ENCODE measurements at regions not wholly inside any gene's neighbourhood (a gene's known extent, or its start where the extent isn't known, plus 50 kb on each side); places are given as distances from the start of the nearest gene placed in this dataset.

- Histone ChIP-seq H3K4me3 (ENCODE audit: low read length) (no peak overlapping the region), H3K4me1 (ENCODE audit: insufficient read depth, low read length) (no peaks in the 10 kb centered on the region), H3K27ac (ENCODE audit: low read depth in 1 of 2, low read length in 2 of 2) (no peak overlapping the region), H3K9me3 (ENCODE audit: control insufficient read depth in 1 of 2, insufficient read depth in 1 of 2, low read length in 2 of 2) (no peaks in the 10 kb centered on the region), H3K27me3 (ENCODE audit: control insufficient read depth in 1 of 2, insufficient read depth in 2 of 2, low read length in 2 of 2) (no peaks in the 10 kb centered on the region), H3K36me3 (ENCODE audit: insufficient read depth, low read length) (no peaks in the 10 kb centered on the region)
- ATAC-seq (ENCODE audit: poor library complexity) (no peak), DNase-seq (no peak)
- H3K9me3 Mint-ChIP-seq = no peaks in the 10 kb centered on the region
- TF ChIP-seq CTCF (IDR thresholded peaks at IDR 0.05) = no peak
- H3K27ac Mint-ChIP-seq = no peak overlapping the region
- POLR2A ChIA-PET = interaction anchor here (0.6 kb wide), 1 partner anchor 1539 kb away, joined by 3 read pairs; no protein-coding TSS in a partner anchor
- H3K4me1 Mint-ChIP-seq (ENCODE audit: low read depth) = no peaks in the 10 kb centered on the region
- H3K27me3 Mint-ChIP-seq = no peaks in the 10 kb centered on the region
- H3K36me3 Mint-ChIP-seq (ENCODE audit: low read depth) = no peaks in the 10 kb centered on the region
- intact Hi-C loops (cut with DNase I, micrococcal nuclease) = no loop called here
- H3K4me3 Mint-ChIP-seq = no peak overlapping the region
- CTCF ChIA-PET = no interaction called here
These were observed 1002.9 kb downstream of the AGBL1 start for GRCh38 chr15:87082581-87082980.

- no peak overlapping the region for H3K4me3 Mint-ChIP-seq
- CTCF ChIA-PET = no interaction called here
These were observed 1000.9 kb downstream of the AGBL1 start for GRCh38 chr15:87080547-87080946.

More at GRCh38 chr15:87080547-87080946, 1000.9 kb downstream of the AGBL1 start:
- POLR2A ChIA-PET = no interaction called here
- no peaks in the 10 kb centered on the region for H3K27me3 Mint-ChIP-seq
- TF ChIP-seq CTCF (IDR thresholded peaks at IDR 0.05) = no peak
- H3K4me3 ChIP-seq (ENCODE audit: low read length) = no peak overlapping the region
- H3K4me1 Mint-ChIP-seq (ENCODE audit: low read depth) = no peaks in the 10 kb centered on the region
- no peak overlapping the region for H3K27ac ChIP-seq (ENCODE audit: low read depth in 1 of 2, low read length in 2 of 2)
- no peaks in the 10 kb centered on the region for H3K9me3 ChIP-seq (ENCODE audit: control insufficient read depth in 1 of 2, insufficient read depth in 1 of 2, low read length in 2 of 2)
- no peaks in the 10 kb centered on the region for H3K9me3 Mint-ChIP-seq
- ATAC-seq (ENCODE audit: poor library complexity) = no peak
- intact Hi-C loops (cut with DNase I, micrococcal nuclease) = no loop called here
- DNase-seq = no peak
- H3K36me3 ChIP-seq (ENCODE audit: insufficient read depth, low read length) = no peaks in the 10 kb centered on the region
- no peaks in the 10 kb centered on the region for H3K27me3 ChIP-seq (ENCODE audit: control insufficient read depth in 1 of 2, insufficient read depth in 2 of 2, low read length in 2 of 2)
- H3K4me1 ChIP-seq (ENCODE audit: insufficient read depth, low read length) = no peaks in the 10 kb centered on the region
- H3K27ac Mint-ChIP-seq = no peak overlapping the region
- H3K36me3 Mint-ChIP-seq (ENCODE audit: low read depth) = no peaks in the 10 kb centered on the region

Measured in CD4-positive, alpha-beta T cell (primary cell).